Kidney (tissue), 13 donors: ENCODE measurements at regions not wholly inside any gene's neighbourhood (a gene's known extent, or its start where the extent isn't known, plus 50 kb on each side); places are given as distances from the start of the nearest gene placed in this dataset.

Source experiments
- DNase-seq, 5 donors: peaks; one replicate each; pipeline ENCODE4 v3.0.0-alpha.2; 2013 to 2020
- FAIRE-seq: peaks from 2 replicates; lab custom pipeline; 2012; peaks lifted over from hg19 to GRCh38; lab: Jason Lieb, UNC
- H3K27ac ChIP-seq, 2 donors: one replicate each; pipeline ENCODE4 v1.7.0; 2013; ENCODE audit warnings: low read depth in 2 of 2, low read length in 2 of 2, inconsistent platforms in 1 of 2
- H3K27me3 ChIP-seq: one replicate; pipeline ENCODE4 v1.7.1; 2013; ENCODE audit warnings: low read length, inconsistent platforms; ENCODE audit not compliant: control insufficient read depth, insufficient read depth
- H3K36me3 ChIP-seq, 3 donors: one replicate each; pipeline versions ENCODE4 v1.7.0 to v1.7.1; 2013; ENCODE audit warnings: low read length in 3 of 3, control low read depth in 1 of 3, inconsistent platforms in 1 of 3; ENCODE audit not compliant: insufficient read depth in 3 of 3, control insufficient read depth in 2 of 3
- H3K4me1 ChIP-seq, 3 donors: one replicate each; pipeline versions ENCODE4 v1.7.0 to v1.7.1; 2013; ENCODE audit warnings: low read length in 3 of 3, inconsistent platforms in 1 of 3, low read depth in 1 of 3; ENCODE audit not compliant: control insufficient read depth in 2 of 3, insufficient read depth in 2 of 3
- H3K4me3 ChIP-seq, 3 donors: one replicate each; pipeline versions ENCODE4 v1.7.0 to v1.8.1; 2013; ENCODE audit warnings: low read length in 3 of 3, control low read depth in 1 of 3, inconsistent platforms in 1 of 3
- H3K9ac ChIP-seq, 3 donors: one replicate each; pipeline versions ENCODE4 v1.7.0 to v1.7.1; 2013; ENCODE audit warnings: low read length in 3 of 3, control low read depth in 1 of 3, inconsistent platforms in 1 of 3
- H3K9me3 ChIP-seq, 3 donors: one replicate each; pipeline versions ENCODE4 v1.7.0 to v1.7.1; 2013; ENCODE audit warnings: low read length in 3 of 3, control low read depth in 1 of 3, inconsistent platforms in 1 of 3; ENCODE audit not compliant: control insufficient read depth in 2 of 3, insufficient read depth in 1 of 3
- intact Hi-C: fragments of 100-400 bp; cut with DNase I; formaldehyde crosslinking; loops from one replicate; pipeline ENCODE4 v1.11.1; 2022
- TF ChIP-seq, protein P1 (sequence below): IDR thresholded peaks from 3 replicates; pipeline ENCODE4 v1.5.1; 2012; ENCODE audit warnings: mild to moderate bottlenecking, moderate library complexity, borderline replicate concordance; ENCODE audit not compliant: insufficient read depth; ENCODE audit errors: extremely low read depth
- donor health status: control.
- donor health status: control.
- donor health status: control.
- donor health status: control.
- donor health status: control.
- donor health status: DM: yes; HTN: yes; CAD: no.
- donor health status: Normal renal cell carcinoma (clear cell type).

DNA sequence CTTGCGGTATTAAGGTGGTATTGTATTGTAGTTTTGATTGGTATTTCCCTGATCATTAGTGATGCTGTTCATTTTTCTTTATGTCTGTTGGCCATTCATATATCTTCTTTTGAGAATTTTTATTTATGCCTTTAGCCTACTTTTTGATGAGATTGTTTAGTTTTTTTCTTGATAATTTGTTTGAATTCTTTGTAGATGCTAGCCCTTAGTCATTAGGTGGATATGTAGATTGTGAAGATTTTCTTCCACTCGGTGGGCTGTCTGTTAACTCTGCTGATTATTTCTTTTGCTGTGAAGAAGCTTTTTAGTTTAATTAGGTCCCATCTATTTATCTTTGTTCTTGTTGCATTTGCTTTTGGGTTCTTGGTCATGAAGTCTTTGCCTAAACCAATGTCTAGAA is 115.4 kb downstream of the VPREB1 start:
- no peak for FAIRE-seq
- intact Hi-C loops: no loop called here
- DNase-seq: no peak
- Histone ChIP-seq H3K9ac (no peak overlapping the region), H3K27me3 (no peaks in the 10 kb centered on the region), H3K36me3 (no peaks in the 10 kb centered on the region), H3K27ac (no peak overlapping the region), H3K4me1 (no peaks in the 10 kb centered on the region), H3K9me3 (no peaks in the 10 kb centered on the region), H3K4me3 (no peak overlapping the region)
- TF ChIP-seq, protein P1, sequence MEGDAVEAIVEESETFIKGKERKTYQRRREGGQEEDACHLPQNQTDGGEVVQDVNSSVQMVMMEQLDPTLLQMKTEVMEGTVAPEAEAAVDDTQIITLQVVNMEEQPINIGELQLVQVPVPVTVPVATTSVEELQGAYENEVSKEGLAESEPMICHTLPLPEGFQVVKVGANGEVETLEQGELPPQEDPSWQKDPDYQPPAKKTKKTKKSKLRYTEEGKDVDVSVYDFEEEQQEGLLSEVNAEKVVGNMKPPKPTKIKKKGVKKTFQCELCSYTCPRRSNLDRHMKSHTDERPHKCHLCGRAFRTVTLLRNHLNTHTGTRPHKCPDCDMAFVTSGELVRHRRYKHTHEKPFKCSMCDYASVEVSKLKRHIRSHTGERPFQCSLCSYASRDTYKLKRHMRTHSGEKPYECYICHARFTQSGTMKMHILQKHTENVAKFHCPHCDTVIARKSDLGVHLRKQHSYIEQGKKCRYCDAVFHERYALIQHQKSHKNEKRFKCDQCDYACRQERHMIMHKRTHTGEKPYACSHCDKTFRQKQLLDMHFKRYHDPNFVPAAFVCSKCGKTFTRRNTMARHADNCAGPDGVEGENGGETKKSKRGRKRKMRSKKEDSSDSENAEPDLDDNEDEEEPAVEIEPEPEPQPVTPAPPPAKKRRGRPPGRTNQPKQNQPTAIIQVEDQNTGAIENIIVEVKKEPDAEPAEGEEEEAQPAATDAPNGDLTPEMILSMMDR: no peak

DNA sequence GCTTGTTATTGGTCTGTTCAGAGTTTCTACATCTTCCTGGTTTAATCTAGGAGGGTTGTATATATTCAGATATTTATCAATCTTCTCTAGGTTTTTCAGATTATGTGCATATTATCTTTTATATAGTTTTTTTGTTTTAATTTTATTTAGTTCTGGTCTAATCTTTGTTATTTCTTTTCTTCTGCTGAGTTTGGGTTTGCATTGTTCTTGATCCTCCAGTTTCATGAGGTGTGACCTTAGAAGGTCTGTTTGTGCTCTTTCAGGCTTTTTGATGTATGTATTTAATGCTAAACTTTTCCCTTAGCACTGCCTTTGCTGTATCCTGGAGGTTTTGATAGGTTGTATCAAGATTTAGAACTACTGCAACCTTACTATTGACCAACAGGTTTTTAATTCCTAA is 117.7 kb downstream of the VPREB1 start:
- no peaks in the 10 kb centered on the region for H3K27me3 ChIP-seq
- FAIRE-seq: no peak

DNA sequence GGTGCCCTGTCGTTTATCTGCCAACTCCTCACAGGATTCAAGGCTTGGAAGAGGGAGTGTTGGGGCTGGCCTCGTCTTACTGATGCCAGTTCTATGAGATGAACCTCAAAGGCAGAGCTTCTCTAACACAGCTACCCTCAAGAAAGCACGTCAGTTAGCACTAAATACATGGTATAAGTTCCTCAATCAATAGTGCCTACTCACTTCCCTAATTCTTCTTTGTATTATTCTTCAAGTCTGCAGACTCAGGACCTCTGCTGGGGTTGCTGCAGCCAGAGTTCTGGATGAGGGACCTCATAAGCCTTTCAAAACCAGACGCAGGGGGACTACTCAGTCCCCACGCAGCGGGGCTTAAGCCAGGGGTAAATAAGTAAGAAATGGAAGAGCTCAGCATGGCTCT is 118.3 kb downstream of the VPREB1 start:
- Histone ChIP-seq H3K4me3 (no peak overlapping the region), H3K36me3 (no peaks in the 10 kb centered on the region), H3K9me3 (no peaks in the 10 kb centered on the region), H3K27me3 (no peaks in the 10 kb centered on the region), H3K4me1 (no peaks in the 10 kb centered on the region), H3K27ac (no peak overlapping the region), H3K9ac (no peak overlapping the region)
- no peak for FAIRE-seq
- TF ChIP-seq, protein P1: no peak
- intact Hi-C loops: no loop called here
- no peak for DNase-seq

More for the DNA sequence above, 117.7 kb downstream of the VPREB1 start:
- no peak overlapping the region for H3K4me3 ChIP-seq
- TF ChIP-seq, protein P1: no peak
- H3K27ac ChIP-seq: no peak overlapping the region
- H3K9ac ChIP-seq: no peak overlapping the region
- no peaks in the 10 kb centered on the region for H3K36me3 ChIP-seq
- H3K9me3 ChIP-seq: no peaks in the 10 kb centered on the region
- no peaks in the 10 kb centered on the region for H3K4me1 ChIP-seq
- no peak for DNase-seq
- intact Hi-C loops: no loop called here

GRCh38 chr22:22364207-22364606 is 119.6 kb downstream of the VPREB1 start:
- intact Hi-C loops: no loop called here
- no peaks in the 10 kb centered on the region for H3K9me3 ChIP-seq
- H3K27me3 ChIP-seq: no peaks in the 10 kb centered on the region
- no peak overlapping the region for H3K9ac ChIP-seq
- DNase-seq (no peak), FAIRE-seq (no peak)
- H3K4me3 ChIP-seq: no peak overlapping the region
- no peaks in the 10 kb centered on the region for H3K4me1 ChIP-seq
- no peak overlapping the region for H3K27ac ChIP-seq
- H3K36me3 ChIP-seq: no peaks in the 10 kb centered on the region
- TF ChIP-seq, protein P1: no peak
